ENCODE measurements at regions not wholly inside any gene's neighbourhood (a gene's known extent, or its start where the extent isn't known, plus 50 kb on each side); places are given as distances from the start of the nearest gene placed in this dataset.

- no peak overlapping the region for H3K27ac ChIP-seq
- intact Hi-C loops (cut with DNase I; ENCODE audit: low total_unique reads) = no loop called here
- DNase-seq = no peak
- peaks cover 0 to 15% (median 4%) of the 10 kb centered on the region in 4 donors for H3K9me3 ChIP-seq
- no peaks in the 10 kb centered on the region for H3K27me3 ChIP-seq
- H3K36me3 ChIP-seq = no peaks in the 10 kb centered on the region
- no peak overlapping the region for H3K4me3 ChIP-seq
- TF ChIP-seq EP300 (IDR thresholded peaks at IDR 0.05) = no peak
- no peak for TF ChIP-seq POLR2AphosphoS5 (IDR thresholded peaks at IDR 0.05)
- TF ChIP-seq CTCF (IDR thresholded peaks at IDR 0.05) = no peak
- no peak for TF ChIP-seq POLR2A (IDR thresholded peaks at IDR 0.05)
- no peaks in the 10 kb centered on the region for H3K4me1 ChIP-seq
Measured at GRCh38 chr3:41007399-41007798, 191.9 kb upstream of the CTNNB1 start.

- no peaks in the 10 kb centered on the region for H3K27me3 ChIP-seq
- WGBS, 5 donors = 47 to 69% (median 51%) methylated on average over 2 of the region's 2 CpGs
- no peak for DNase-seq
- H3K4me1 ChIP-seq = no peaks in the 10 kb centered on the region
- TF ChIP-seq POLR2AphosphoS5 (IDR thresholded peaks at IDR 0.05) (no peak), EP300 (IDR thresholded peaks at IDR 0.05) (no peak)
- intact Hi-C loops (cut with DNase I; ENCODE audit: low total_unique reads) = no loop called here
- no peak overlapping the region for H3K27ac ChIP-seq
- no peaks in the 10 kb centered on the region for H3K36me3 ChIP-seq
- peaks cover 0 to 15% (median 4%) of the 10 kb centered on the region in 4 donors for H3K9me3 ChIP-seq
- no peak overlapping the region for H3K4me3 ChIP-seq
Measured at GRCh38 chr3:41011854-41012253, 187.5 kb upstream of the CTNNB1 start.

- Histone ChIP-seq H3K36me3 (no peaks in the 10 kb centered on the region), H3K9me3 (no peaks in the 10 kb centered on the region), H3K27me3 (no peaks in the 10 kb centered on the region), H3K27ac (no peak overlapping the region), H3K4me1 (no peaks in the 10 kb centered on the region), H3K4me3 (no peak overlapping the region)
- WGBS, 5 donors = 85 to 99% (median 96%) methylated on average over 2 of the region's 2 CpGs
- intact Hi-C loops (cut with DNase I; ENCODE audit: low total_unique reads) = no loop called here
- TF ChIP-seq EP300 (IDR thresholded peaks at IDR 0.05) (no peak), POLR2A (IDR thresholded peaks at IDR 0.05) (no peak), POLR2AphosphoS5 (IDR thresholded peaks at IDR 0.05) (no peak), CTCF (IDR thresholded peaks at IDR 0.05) (no peak)
- no peak for DNase-seq
Measured at GRCh38 chr3:41018855-41019254, 180.4 kb upstream of the CTNNB1 start.

- TF ChIP-seq EP300 (IDR thresholded peaks at IDR 0.05) (no peak), POLR2A (IDR thresholded peaks at IDR 0.05) (no peak), POLR2AphosphoS5 (IDR thresholded peaks at IDR 0.05) (no peak)
- no peaks in the 10 kb centered on the region for H3K9me3 ChIP-seq
- intact Hi-C loops (cut with DNase I; ENCODE audit: low total_unique reads) = no loop called here
- no peak for DNase-seq
- H3K4me3 ChIP-seq = no peak overlapping the region
- H3K36me3 ChIP-seq = no peaks in the 10 kb centered on the region
- no peaks in the 10 kb centered on the region for H3K27me3 ChIP-seq
- WGBS, 5 donors = 57 to 67% (median 57%) methylated on average over 5 of the region's 5 CpGs
- H3K4me1 ChIP-seq = no peaks in the 10 kb centered on the region
- H3K27ac ChIP-seq = no peak overlapping the region
Measured at GRCh38 chr3:41024031-41024836, 175.1 kb upstream of the CTNNB1 start.

GRCh38 chr3:41026394-41027177 lies 172.7 kb upstream of the CTNNB1 start:
- Histone ChIP-seq H3K27ac (no peak overlapping the region), H3K36me3 (no peaks in the 10 kb centered on the region), H3K27me3 (no peaks in the 10 kb centered on the region), H3K4me3 (no peak overlapping the region), H3K4me1 (no peaks in the 10 kb centered on the region), H3K9me3 (no peaks in the 10 kb centered on the region)
- intact Hi-C loops (cut with DNase I; ENCODE audit: low total_unique reads) = no loop called here
- WGBS, 5 donors = 18 to 43% (median 35%) methylated on average over 3 of the region's 3 CpGs
- peak in 1 of 2 donors; percentile 83 for DNase-seq
- no peak for TF ChIP-seq POLR2AphosphoS5 (IDR thresholded peaks at IDR 0.05)
- TF ChIP-seq EP300 (IDR thresholded peaks at IDR 0.05) = no peak
- TF ChIP-seq POLR2A (IDR thresholded peaks at IDR 0.05) = no peak
- no peak for TF ChIP-seq CTCF (IDR thresholded peaks at IDR 0.05)
